GM23338 (cell line): ENCODE measurements at regions not wholly inside any gene's neighbourhood (a gene's known extent, or its start where the extent isn't known, plus 50 kb on each side); places are given as distances from the start of the nearest gene placed in this dataset.

ENCODE experiments used
- ATAC-seq: fragments of 200-7000 bp; cut with Tn5 transposase; 3 replicates; pipeline ENCODE4 v1.9.1; 2020
- DNase-seq: peaks from one replicate; pipeline ENCODE4 v3.0.0-alpha.2; 2015; ENCODE audit warnings: low spot score
- H2AFZ ChIP-seq: fragments of 200-600 bp; sonication (generic); 2 replicates; pipeline ENCODE4 v1.8.0; 2016; ENCODE audit warnings: antibody characterized with exemption, mild to moderate bottlenecking, moderate library complexity
- H3F3A ChIP-seq: fragments of 200-600 bp; sonication (generic); replicated peaks from 2 replicates; pipeline ENCODE4 v1.8.0; 2017; ENCODE audit warnings: antibody characterized with exemption, mixed run types, low read depth
- H3K27ac ChIP-seq: fragments of 200-600 bp; sonication (generic); 2 replicates; pipeline ENCODE4 v1.6.1; 2016; ENCODE audit warnings: low read depth
- H3K27me3 ChIP-seq: fragments of 200-600 bp; sonication (generic); 2 replicates; pipeline ENCODE4 v1.8.0; 2016; ENCODE audit warnings: mild to moderate bottlenecking, mixed run types, moderate library complexity; ENCODE audit not compliant: insufficient read depth
- H3K36me3 ChIP-seq: fragments of 200-600 bp; sonication (generic); 2 replicates; pipeline ENCODE4 v1.8.0; 2016; ENCODE audit warnings: mild to moderate bottlenecking; ENCODE audit not compliant: insufficient read depth
- H3K4me1 ChIP-seq: fragments of 200-600 bp; sonication (generic); 2 replicates; pipeline ENCODE4 v1.8.0; 2016; ENCODE audit warnings: mild to moderate bottlenecking, moderate library complexity; ENCODE audit not compliant: insufficient read depth
- H3K4me2 ChIP-seq: fragments of 200-600 bp; sonication (generic); 2 replicates; pipeline ENCODE4 v1.7.1; 2017; ENCODE audit warnings: mixed run types
- H3K4me3 ChIP-seq: fragments of 200-600 bp; sonication (generic); 2 replicates; pipeline ENCODE4 v1.6.1; 2016; ENCODE audit warnings: mixed run types
- H3K79me2 ChIP-seq: fragments of 200-600 bp; sonication (generic); replicated peaks from 2 replicates; pipeline ENCODE4 v1.8.0; 2017; ENCODE audit warnings: mild to moderate bottlenecking; ENCODE audit not compliant: insufficient read depth
- H3K9me2 ChIP-seq: fragments of 200-600 bp; sonication (generic); 2 replicates; pipeline ENCODE4 v1.8.0; 2017; ENCODE audit not compliant: insufficient read depth
- H4K20me1 ChIP-seq: fragments of 200-600 bp; sonication (generic); replicated peaks from 2 replicates; pipeline ENCODE4 v1.8.0; 2017; ENCODE audit warnings: mild to moderate bottlenecking; ENCODE audit not compliant: insufficient read depth
- H3K27ac Mint-ChIP-seq: 2 replicates; pipeline ENCODE4 v1.8.0; 2020; ENCODE audit warnings: inconsistent platforms, mild to moderate bottlenecking, moderate library complexity, mixed read lengths
- H3K27me3 Mint-ChIP-seq: 3 replicates; pipeline ENCODE4 v1.8.0; 2022; ENCODE audit warnings: low read depth, mild to moderate bottlenecking, moderate library complexity, mixed read lengths, inconsistent platforms; ENCODE audit not compliant: insufficient read depth, poor library complexity
- H3K36me3 Mint-ChIP-seq: 3 replicates; pipeline ENCODE4 v1.8.0; 2021; ENCODE audit warnings: low read depth, mild to moderate bottlenecking, inconsistent platforms, moderate library complexity, mixed read lengths
- H3K4me1 Mint-ChIP-seq: 3 replicates; pipeline ENCODE4 v1.8.0; 2020; ENCODE audit warnings: mild to moderate bottlenecking, inconsistent platforms, mixed read lengths
- H3K4me3 Mint-ChIP-seq: 3 replicates; pipeline ENCODE4 v1.8.0; 2021; ENCODE audit warnings: moderate library complexity, mild to moderate bottlenecking, inconsistent platforms, mixed read lengths
- H3K9me3 Mint-ChIP-seq: 3 replicates; pipeline ENCODE4 v1.8.0; 2020; ENCODE audit warnings: moderate library complexity, mild to moderate bottlenecking, inconsistent platforms, mixed read lengths
- CREB1 ChIP-seq: fragments of 250-450 bp; sonication (Bioruptor Pico); IDR thresholded peaks from 2 replicates; pipeline ENCODE4 v1.5.0; 2020; ENCODE audit warnings: low read depth, mild to moderate bottlenecking, moderate library complexity
- EZH2 ChIP-seq: fragments of 200-600 bp; sonication (generic); IDR thresholded peaks from one replicate; pipeline ENCODE4 v1.8.0; 2017; ENCODE audit warnings: antibody characterized with exemption, mild to moderate bottlenecking, low read depth; ENCODE audit not compliant: unreplicated experiment
- EZH2phosphoT487 ChIP-seq: fragments of 200-600 bp; sonication (generic); IDR thresholded peaks from one replicate; pipeline ENCODE4 v1.8.1; 2018; ENCODE audit warnings: antibody characterized with exemption; ENCODE audit not compliant: unreplicated experiment
- POLR2AphosphoS5 ChIP-seq: IDR thresholded peaks from 2 replicates; pipeline ENCODE4 v1.6.1; 2016; ENCODE audit warnings: antibody characterized with exemption, low read depth
- STAT1 ChIP-seq: IDR thresholded peaks from one replicate; pipeline ENCODE4 v1.6.1; 2016; ENCODE audit warnings: antibody characterized with exemption; ENCODE audit not compliant: unreplicated experiment
- ZNF114 ChIP-seq: fragments of 250-450 bp; sonication (Bioruptor Pico); IDR thresholded peaks from 2 replicates; pipeline ENCODE4 v1.5.0; 2020; ENCODE audit warnings: mild to moderate bottlenecking, moderate library complexity
- TF ChIP-seq, protein P1 (sequence below): IDR thresholded peaks from one replicate; pipeline ENCODE4 v1.6.1; 2018; ENCODE audit warnings: antibody characterized with exemption; ENCODE audit not compliant: unreplicated experiment

- no peak overlapping the region for H3K27ac ChIP-seq
- no peaks in the 10 kb centered on the region for H3K9me2 ChIP-seq
- H2AFZ ChIP-seq, result no peak overlapping the region
- no peaks in the 10 kb centered on the region for H3K4me1 ChIP-seq
- ATAC-seq (no peak), DNase-seq (no peak)
- H4K20me1 ChIP-seq, result no peaks in the 10 kb centered on the region
- no peaks in the 10 kb centered on the region for H3F3A ChIP-seq
- H3K79me2 ChIP-seq, result no peaks in the 10 kb centered on the region
- no peaks in the 10 kb centered on the region for H3K27me3 ChIP-seq
- H3K27me3 Mint-ChIP-seq, result no peaks in the 10 kb centered on the region
- peaks cover 13% of the 10 kb centered on the region for H3K4me1 Mint-ChIP-seq
- H3K36me3 Mint-ChIP-seq, result peaks cover 3% of the 10 kb centered on the region; the same call in 2 of the 3 replicates
- H3K36me3 ChIP-seq, result no peaks in the 10 kb centered on the region
- no peak overlapping the region for H3K4me2 ChIP-seq
- no peak overlapping the region for H3K4me3 ChIP-seq
- no peak for TF ChIP-seq STAT1
- TF ChIP-seq EZH2, result no peak
- TF ChIP-seq POLR2AphosphoS5, result no peak
- no peak for TF ChIP-seq ZNF114
- no peaks in the 10 kb centered on the region; the same call in 2 of the 3 replicates for H3K9me3 Mint-ChIP-seq
- H3K4me3 Mint-ChIP-seq, result no peak overlapping the region
- no peak overlapping the region for H3K27ac Mint-ChIP-seq
Measured at GRCh38 chr7:358352-358751, 68.4 kb downstream of the FOXL3 start.

DNA sequence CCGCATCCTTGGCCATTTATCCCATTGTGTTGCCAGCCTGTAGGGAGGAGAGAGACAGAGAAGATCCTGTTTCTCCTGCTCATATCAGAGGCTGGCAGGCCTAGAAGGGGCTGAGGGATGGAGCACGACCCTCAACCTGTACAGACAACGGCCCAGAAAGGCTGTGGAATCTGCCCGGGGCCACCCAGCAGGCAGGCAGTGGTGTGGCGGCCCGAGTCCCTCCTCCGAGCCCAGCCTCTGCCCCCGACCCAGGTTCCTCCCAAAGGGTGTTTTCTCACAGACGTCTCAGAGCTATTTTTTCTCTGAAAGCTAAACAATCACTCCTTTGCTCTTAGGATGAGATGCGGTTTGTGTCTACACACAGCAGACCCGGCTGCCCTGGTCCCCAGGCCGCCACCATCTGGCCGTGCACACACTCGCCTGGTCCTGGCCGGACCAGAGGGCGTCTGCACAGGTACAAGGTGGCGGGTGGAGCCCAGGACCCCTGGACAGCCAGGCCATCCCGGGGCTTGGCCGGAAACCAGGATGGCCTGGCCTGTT lies 69.3 kb downstream of the FOXL3 start:
- Mint-ChIP-seq H3K9me3 (no peaks in the 10 kb centered on the region; the same call in 2 of the 3 replicates), H3K27me3 (no peaks in the 10 kb centered on the region)

DNA sequence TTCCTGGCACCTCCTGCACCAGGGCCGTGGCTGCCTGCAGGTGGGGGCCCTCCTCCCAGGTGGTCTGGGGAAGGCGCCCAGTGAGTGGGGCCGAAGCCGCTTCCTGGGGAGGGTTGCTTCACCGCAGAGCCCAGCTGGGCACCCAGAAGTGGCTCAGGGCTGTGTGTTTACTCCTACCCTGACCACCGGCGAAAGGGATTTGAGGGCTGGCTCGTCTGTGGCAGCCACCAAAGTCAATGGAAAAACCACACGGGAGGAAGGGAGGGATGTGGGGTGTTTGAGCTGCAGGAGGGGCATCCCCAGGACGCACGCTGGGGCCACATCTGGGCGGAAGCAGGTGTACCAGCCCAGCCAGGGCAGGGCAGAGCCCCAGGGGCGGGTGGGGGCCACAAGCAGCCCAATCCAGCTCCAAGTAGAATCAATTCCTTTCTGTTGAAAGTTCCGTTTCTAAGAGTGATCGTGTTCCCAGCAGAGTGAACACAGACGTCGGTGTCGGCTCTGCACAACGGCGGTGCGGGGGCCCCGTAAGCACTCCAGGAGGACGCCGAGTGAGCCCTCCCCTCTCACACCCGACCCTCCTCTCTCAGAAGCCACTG lies 69.9 kb downstream of the FOXL3 start:
- Histone ChIP-seq H2AFZ (peak overlapping the region; percentile 83; the same call in 1 of the 2 replicates), H3K79me2 (no peaks in the 10 kb centered on the region), H3K36me3 (no peaks in the 10 kb centered on the region), H3K27ac (no peak overlapping the region), H3F3A (no peaks in the 10 kb centered on the region), H3K4me1 (no peaks in the 10 kb centered on the region), H3K4me2 (no peak overlapping the region), H4K20me1 (no peaks in the 10 kb centered on the region), H3K4me3 (no peak overlapping the region), H3K27me3 (no peaks in the 10 kb centered on the region), H3K9me2 (no peaks in the 10 kb centered on the region)
- H3K27me3 Mint-ChIP-seq, result no peaks in the 10 kb centered on the region
- DNase-seq, result no peak
- peak; percentile 18 for ATAC-seq
- no peaks in the 10 kb centered on the region; the same call in 2 of the 3 replicates for H3K9me3 Mint-ChIP-seq
- peaks cover 3% of the 10 kb centered on the region; the same call in 2 of the 3 replicates for H3K36me3 Mint-ChIP-seq
- no peak overlapping the region for H3K4me3 Mint-ChIP-seq
- no peak overlapping the region for H3K27ac Mint-ChIP-seq
- peaks cover 13% of the 10 kb centered on the region for H3K4me1 Mint-ChIP-seq
- TF ChIP-seq, protein P1, sequence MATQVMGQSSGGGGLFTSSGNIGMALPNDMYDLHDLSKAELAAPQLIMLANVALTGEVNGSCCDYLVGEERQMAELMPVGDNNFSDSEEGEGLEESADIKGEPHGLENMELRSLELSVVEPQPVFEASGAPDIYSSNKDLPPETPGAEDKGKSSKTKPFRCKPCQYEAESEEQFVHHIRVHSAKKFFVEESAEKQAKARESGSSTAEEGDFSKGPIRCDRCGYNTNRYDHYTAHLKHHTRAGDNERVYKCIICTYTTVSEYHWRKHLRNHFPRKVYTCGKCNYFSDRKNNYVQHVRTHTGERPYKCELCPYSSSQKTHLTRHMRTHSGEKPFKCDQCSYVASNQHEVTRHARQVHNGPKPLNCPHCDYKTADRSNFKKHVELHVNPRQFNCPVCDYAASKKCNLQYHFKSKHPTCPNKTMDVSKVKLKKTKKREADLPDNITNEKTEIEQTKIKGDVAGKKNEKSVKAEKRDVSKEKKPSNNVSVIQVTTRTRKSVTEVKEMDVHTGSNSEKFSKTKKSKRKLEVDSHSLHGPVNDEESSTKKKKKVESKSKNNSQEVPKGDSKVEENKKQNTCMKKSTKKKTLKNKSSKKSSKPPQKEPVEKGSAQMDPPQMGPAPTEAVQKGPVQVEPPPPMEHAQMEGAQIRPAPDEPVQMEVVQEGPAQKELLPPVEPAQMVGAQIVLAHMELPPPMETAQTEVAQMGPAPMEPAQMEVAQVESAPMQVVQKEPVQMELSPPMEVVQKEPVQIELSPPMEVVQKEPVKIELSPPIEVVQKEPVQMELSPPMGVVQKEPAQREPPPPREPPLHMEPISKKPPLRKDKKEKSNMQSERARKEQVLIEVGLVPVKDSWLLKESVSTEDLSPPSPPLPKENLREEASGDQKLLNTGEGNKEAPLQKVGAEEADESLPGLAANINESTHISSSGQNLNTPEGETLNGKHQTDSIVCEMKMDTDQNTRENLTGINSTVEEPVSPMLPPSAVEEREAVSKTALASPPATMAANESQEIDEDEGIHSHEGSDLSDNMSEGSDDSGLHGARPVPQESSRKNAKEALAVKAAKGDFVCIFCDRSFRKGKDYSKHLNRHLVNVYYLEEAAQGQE, result no peak
- TF ChIP-seq CREB1 (CRISPR knock-in tag) (no peak), EZH2 (no peak), ZNF114 (no peak), STAT1 (no peak), EZH2phosphoT487 (no peak)

More for the DNA sequence above, 69.3 kb downstream of the FOXL3 start:
- H4K20me1 ChIP-seq, result no peaks in the 10 kb centered on the region
- TF ChIP-seq EZH2 (no peak), POLR2AphosphoS5 (no peak), EZH2phosphoT487 (no peak)
- ATAC-seq, result peak; percentile 48
- no peak overlapping the region for H3K27ac Mint-ChIP-seq
- H3F3A ChIP-seq, result no peaks in the 10 kb centered on the region
- H3K4me1 Mint-ChIP-seq, result peaks cover 13% of the 10 kb centered on the region
- H3K4me3 Mint-ChIP-seq, result no peak overlapping the region
- H3K4me2 ChIP-seq, result no peak overlapping the region
- DNase-seq, result no peak
- no peaks in the 10 kb centered on the region for H3K4me1 ChIP-seq
- no peaks in the 10 kb centered on the region for H3K36me3 ChIP-seq
- H3K27ac ChIP-seq, result no peak overlapping the region
- H3K36me3 Mint-ChIP-seq, result peaks cover 3% of the 10 kb centered on the region; the same call in 2 of the 3 replicates
- no peak overlapping the region for H3K4me3 ChIP-seq
- no peak overlapping the region for H2AFZ ChIP-seq
- no peaks in the 10 kb centered on the region for H3K27me3 ChIP-seq
- no peaks in the 10 kb centered on the region for H3K9me2 ChIP-seq
- H3K79me2 ChIP-seq, result no peaks in the 10 kb centered on the region
